KMS-11 (cell line): ENCODE measurements at regions not wholly inside any gene's neighbourhood (a gene's known extent, or its start where the extent isn't known, plus 50 kb on each side); places are given as distances from the start of the nearest gene placed in this dataset.

ENCODE experiments used
- H2AFZ ChIP-seq: fragments of 200-600 bp; sonication (generic); 2 replicates; pipeline ENCODE4 v1.6.1; 2016; ENCODE audit warnings: antibody characterized with exemption, mixed run types, low read depth
- H3K27ac ChIP-seq: fragments of 200-600 bp; sonication (generic); 2 replicates; pipeline ENCODE4 v1.6.1; 2016; ENCODE audit warnings: mild to moderate bottlenecking, mixed run types
- H3K27me3 ChIP-seq: fragments of 200-600 bp; sonication (generic); 2 replicates; pipeline ENCODE4 v1.6.1; 2017; ENCODE audit warnings: mild to moderate bottlenecking, low read depth, mixed run types, moderate library complexity; ENCODE audit not compliant: insufficient read depth
- H3K36me3 ChIP-seq: fragments of 200-600 bp; sonication (generic); 2 replicates; pipeline ENCODE4 v1.6.1; 2017; ENCODE audit warnings: mild to moderate bottlenecking, mixed run types; ENCODE audit not compliant: insufficient read depth
- H3K4me1 ChIP-seq: fragments of 200-600 bp; sonication (generic); 2 replicates; pipeline ENCODE4 v1.6.1; 2016; ENCODE audit warnings: mild to moderate bottlenecking, low read depth, mixed run types; ENCODE audit not compliant: poor library complexity, severe bottlenecking
- H3K4me2 ChIP-seq: fragments of 200-600 bp; sonication (generic); 2 replicates; pipeline ENCODE4 v1.7.0; 2016; ENCODE audit warnings: mild to moderate bottlenecking, mixed run types
- H3K4me3 ChIP-seq: fragments of 200-600 bp; sonication (generic); IDR thresholded peaks from 2 replicates; pipeline ENCODE4 v1.6.1; 2017; ENCODE audit warnings: low read depth, low read length, mixed read lengths; ENCODE audit not compliant: insufficient read depth
- H3K79me2 ChIP-seq: fragments of 200-600 bp; sonication (generic); 2 replicates; pipeline ENCODE4 v1.6.1; 2016; ENCODE audit warnings: low read depth, mixed run types; ENCODE audit not compliant: insufficient read depth
- H3K9ac ChIP-seq: fragments of 200-600 bp; sonication (generic); 2 replicates; pipeline ENCODE4 v1.6.1; 2016; ENCODE audit warnings: mild to moderate bottlenecking, mixed run types
- H4K20me1 ChIP-seq: fragments of 200-600 bp; sonication (generic); 2 replicates; pipeline ENCODE4 v1.6.1; 2016; ENCODE audit warnings: mild to moderate bottlenecking, mixed run types; ENCODE audit not compliant: insufficient read depth
- TF ChIP-seq, protein P1 (sequence below): fragments of 200-600 bp; sonication (generic); conservative IDR thresholded peaks from 2 replicates; pipeline ENCODE4 v1.6.1; 2017; ENCODE audit warnings: low read depth, mild to moderate bottlenecking, antibody characterized with exemption, low read length, moderate library complexity, mixed read lengths

DNA sequence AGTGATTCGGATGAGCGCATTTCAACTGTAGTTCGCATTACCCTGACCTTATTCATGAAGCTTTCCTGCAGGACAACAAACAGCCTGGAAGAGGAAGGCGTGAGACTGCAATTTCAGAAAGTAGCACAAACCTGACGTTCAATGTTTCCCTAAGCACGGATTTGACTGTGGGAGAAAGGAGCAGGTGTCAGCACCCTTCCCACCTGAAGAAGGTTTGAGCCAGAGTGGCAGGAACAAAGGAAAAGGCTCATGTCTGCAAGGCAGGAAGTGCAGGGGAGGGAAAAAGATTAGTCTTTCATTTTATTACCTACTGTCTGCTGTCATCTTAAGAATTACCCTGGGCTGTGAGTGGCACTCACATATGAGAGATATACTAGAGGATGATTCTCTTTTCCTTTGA is 114.0 kb downstream of the MED10 start:
- Histone ChIP-seq H3K27ac (no peak overlapping the region), H3K27me3 (no peaks in the 10 kb centered on the region), H3K9ac (no peak overlapping the region), H3K36me3 (no peaks in the 10 kb centered on the region), H3K4me3 (no peak overlapping the region), H3K4me2 (no peak overlapping the region), H4K20me1 (no peaks in the 10 kb centered on the region), H3K79me2 (no peaks in the 10 kb centered on the region), H3K4me1 (peaks cover 4% of the 10 kb centered on the region), H2AFZ (no peak overlapping the region)
- TF ChIP-seq, protein P1, sequence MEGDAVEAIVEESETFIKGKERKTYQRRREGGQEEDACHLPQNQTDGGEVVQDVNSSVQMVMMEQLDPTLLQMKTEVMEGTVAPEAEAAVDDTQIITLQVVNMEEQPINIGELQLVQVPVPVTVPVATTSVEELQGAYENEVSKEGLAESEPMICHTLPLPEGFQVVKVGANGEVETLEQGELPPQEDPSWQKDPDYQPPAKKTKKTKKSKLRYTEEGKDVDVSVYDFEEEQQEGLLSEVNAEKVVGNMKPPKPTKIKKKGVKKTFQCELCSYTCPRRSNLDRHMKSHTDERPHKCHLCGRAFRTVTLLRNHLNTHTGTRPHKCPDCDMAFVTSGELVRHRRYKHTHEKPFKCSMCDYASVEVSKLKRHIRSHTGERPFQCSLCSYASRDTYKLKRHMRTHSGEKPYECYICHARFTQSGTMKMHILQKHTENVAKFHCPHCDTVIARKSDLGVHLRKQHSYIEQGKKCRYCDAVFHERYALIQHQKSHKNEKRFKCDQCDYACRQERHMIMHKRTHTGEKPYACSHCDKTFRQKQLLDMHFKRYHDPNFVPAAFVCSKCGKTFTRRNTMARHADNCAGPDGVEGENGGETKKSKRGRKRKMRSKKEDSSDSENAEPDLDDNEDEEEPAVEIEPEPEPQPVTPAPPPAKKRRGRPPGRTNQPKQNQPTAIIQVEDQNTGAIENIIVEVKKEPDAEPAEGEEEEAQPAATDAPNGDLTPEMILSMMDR = no peak

DNA sequence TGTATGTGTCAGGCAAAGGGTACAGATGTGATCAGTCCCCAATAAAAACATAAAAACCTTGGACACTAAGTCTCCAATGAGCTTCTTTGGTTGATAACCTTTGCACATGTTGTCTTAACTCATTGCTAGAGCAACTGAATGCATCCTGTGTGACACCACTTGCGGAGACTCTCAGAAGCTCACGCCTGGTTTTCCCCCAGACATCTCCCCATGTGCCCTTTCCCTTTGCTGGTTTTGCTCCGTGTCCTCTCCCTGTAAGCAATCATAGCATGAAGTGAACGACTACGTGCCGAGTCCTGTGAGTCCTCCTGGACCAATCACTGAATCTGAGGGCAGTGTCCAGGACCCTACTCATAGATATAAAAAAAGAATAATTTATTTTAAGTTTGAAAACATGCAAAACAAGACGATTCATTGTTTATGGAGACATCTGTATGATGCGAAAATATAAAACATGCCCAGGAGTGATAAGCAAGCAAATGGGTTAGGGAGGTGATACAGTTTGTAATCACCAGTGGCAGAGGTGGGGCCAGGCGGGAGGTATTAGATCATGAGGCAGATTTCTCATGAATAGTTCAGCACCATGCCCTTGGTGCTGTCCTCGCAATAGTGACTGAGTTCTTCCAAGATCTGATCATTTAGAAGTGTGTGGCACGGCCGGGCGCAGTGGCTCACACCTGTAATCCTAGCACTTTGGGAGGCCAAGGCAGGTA is 115.5 kb downstream of the MED10 start:
- no peaks in the 10 kb centered on the region for H3K27me3 ChIP-seq
- TF ChIP-seq, protein P1 = no peak
- H3K4me1 ChIP-seq = peaks cover 4% of the 10 kb centered on the region
- H3K27ac ChIP-seq = no peak overlapping the region
- H3K36me3 ChIP-seq = no peaks in the 10 kb centered on the region
- no peaks in the 10 kb centered on the region for H3K79me2 ChIP-seq
- H3K4me3 ChIP-seq = no peak overlapping the region
- H3K4me2 ChIP-seq = no peak overlapping the region
- no peaks in the 10 kb centered on the region for H4K20me1 ChIP-seq
- no peak overlapping the region for H3K9ac ChIP-seq
- H2AFZ ChIP-seq = no peak overlapping the region

DNA sequence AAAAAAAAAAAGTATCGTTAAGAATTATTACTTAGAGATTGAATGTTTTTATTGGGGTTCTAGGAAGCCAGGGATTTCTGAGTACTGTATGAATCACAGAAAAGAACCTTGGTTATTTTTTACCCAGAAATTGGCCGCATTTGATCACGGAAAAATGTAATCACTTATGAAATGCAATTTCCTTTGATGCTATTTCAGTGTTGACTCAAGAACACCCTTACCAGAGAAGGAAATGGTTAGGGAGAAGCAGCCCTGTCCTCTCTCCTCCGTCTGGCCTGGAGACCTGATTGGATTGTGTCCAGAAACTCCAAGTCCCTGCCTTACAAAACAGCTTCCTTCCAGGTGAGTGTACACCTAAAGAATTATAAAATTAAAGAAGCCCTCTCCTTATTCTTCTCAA is 116.7 kb downstream of the MED10 start:
- Histone ChIP-seq H4K20me1 (no peaks in the 10 kb centered on the region), H3K27me3 (no peaks in the 10 kb centered on the region), H2AFZ (no peak overlapping the region), H3K4me3 (no peak overlapping the region), H3K27ac (no peak overlapping the region), H3K9ac (no peak overlapping the region), H3K36me3 (no peaks in the 10 kb centered on the region), H3K4me1 (peaks cover 2% of the 10 kb centered on the region), H3K4me2 (no peak overlapping the region), H3K79me2 (no peaks in the 10 kb centered on the region)
- TF ChIP-seq, protein P1 = no peak

DNA sequence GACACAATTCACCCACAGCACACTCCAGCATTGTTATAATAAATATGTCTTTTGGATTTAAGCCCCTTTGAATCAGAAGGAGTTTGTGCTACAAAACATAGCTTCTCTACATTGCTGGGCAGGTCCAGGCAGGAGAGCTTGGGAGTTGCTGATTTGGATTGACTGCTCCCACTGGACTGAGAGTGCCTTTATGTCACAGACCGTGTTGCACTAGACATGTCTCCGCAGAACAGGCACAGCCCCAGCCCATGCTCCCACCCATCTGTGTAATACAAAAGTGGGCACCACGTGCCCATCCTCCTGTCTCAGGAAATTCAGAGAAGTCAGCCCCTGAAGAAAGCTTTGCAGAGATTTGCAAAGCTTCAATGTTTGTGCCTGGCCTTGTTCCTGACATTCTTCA is 117.1 kb downstream of the MED10 start:
- H3K4me3 ChIP-seq = no peak overlapping the region
- no peaks in the 10 kb centered on the region for H4K20me1 ChIP-seq
- H3K27ac ChIP-seq = no peak overlapping the region
- H3K27me3 ChIP-seq = no peaks in the 10 kb centered on the region
- no peak overlapping the region for H3K9ac ChIP-seq
- TF ChIP-seq, protein P1 = no peak
- no peak overlapping the region for H2AFZ ChIP-seq
- H3K4me2 ChIP-seq = no peak overlapping the region
- H3K79me2 ChIP-seq = no peaks in the 10 kb centered on the region
- no peaks in the 10 kb centered on the region for H3K36me3 ChIP-seq
- no peaks in the 10 kb centered on the region for H3K4me1 ChIP-seq
